ENCODE measurements at regions not wholly inside any gene's neighbourhood (a gene's known extent, or its start where the extent isn't known, plus 50 kb on each side); places are given as distances from the start of the nearest gene placed in this dataset.

DNA sequence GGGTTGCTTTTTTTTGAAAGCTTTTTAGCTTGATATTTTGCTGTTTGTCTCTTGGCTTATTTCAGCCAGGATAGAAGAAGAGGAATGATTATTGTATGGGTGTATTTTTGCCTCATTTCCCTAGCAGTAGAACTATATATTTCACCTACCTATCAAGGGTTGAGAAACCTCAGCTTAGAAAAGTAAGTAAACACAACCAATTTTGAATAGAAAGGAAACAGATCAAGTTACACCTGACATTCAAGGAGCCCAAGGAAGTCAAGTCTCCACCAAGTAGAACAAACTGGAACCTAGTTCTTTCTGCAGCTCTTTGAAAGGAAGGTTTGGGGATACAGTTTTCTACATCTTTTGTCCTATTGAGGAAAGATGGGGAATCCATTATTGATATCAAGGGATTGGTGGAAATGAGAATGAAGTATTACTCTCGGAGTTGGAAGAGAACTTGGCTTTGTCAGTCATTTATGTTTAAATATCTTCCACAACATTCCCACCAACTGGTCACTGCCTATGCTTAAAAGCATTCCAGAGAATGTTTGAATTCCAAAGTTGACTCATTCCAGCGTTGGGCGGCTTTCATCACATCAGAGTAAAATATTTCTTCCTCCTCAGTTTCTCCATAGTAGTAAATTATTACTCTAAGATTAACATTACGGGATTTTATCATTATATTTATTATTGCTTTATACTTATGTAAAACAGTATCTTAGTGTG, 207.8 kb upstream of the CNKSR2 start (continued):
- TF ChIP-seq, protein P1, sequence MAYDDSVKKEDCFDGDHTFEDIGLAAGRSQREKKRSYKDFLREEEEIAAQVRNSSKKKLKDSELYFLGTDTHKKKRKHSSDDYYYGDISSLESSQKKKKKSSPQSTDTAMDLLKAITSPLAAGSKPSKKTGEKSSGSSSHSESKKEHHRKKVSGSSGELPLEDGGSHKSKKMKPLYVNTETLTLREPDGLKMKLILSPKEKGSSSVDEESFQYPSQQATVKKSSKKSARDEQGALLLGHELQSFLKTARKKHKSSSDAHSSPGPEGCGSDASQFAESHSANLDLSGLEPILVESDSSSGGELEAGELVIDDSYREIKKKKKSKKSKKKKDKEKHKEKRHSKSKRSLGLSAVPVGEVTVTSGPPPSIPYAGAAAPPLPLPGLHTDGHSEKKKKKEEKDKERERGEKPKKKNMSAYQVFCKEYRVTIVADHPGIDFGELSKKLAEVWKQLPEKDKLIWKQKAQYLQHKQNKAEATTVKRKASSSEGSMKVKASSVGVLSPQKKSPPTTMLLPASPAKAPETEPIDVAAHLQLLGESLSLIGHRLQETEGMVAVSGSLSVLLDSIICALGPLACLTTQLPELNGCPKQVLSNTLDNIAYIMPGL (CRISPR knock-in tag; IDR thresholded peaks at IDR 0.05; ENCODE audit: borderline replicate concordance): no peak
- TF ChIP-seq ZFP36 (IDR thresholded peaks at IDR 0.05; ENCODE audit: borderline replicate concordance, partially characterized antibody): no peak
- no peak for TF ChIP-seq RCOR1 (IDR thresholded peaks at IDR 0.05; ENCODE audit: low read depth, low read length)
- TF ChIP-seq, protein P2, sequence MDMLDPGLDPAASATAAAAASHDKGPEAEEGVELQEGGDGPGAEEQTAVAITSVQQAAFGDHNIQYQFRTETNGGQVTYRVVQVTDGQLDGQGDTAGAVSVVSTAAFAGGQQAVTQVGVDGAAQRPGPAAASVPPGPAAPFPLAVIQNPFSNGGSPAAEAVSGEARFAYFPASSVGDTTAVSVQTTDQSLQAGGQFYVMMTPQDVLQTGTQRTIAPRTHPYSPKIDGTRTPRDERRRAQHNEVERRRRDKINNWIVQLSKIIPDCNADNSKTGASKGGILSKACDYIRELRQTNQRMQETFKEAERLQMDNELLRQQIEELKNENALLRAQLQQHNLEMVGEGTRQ (IDR thresholded peaks at IDR 0.05): no peak
- TF ChIP-seq, protein P3, sequence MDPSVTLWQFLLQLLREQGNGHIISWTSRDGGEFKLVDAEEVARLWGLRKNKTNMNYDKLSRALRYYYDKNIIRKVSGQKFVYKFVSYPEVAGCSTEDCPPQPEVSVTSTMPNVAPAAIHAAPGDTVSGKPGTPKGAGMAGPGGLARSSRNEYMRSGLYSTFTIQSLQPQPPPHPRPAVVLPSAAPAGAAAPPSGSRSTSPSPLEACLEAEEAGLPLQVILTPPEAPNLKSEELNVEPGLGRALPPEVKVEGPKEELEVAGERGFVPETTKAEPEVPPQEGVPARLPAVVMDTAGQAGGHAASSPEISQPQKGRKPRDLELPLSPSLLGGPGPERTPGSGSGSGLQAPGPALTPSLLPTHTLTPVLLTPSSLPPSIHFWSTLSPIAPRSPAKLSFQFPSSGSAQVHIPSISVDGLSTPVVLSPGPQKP (IDR thresholded peaks at IDR 0.05; ENCODE audit: low read depth, low read length): no peak
- TF ChIP-seq KDM5A (IDR thresholded peaks at IDR 0.05): no peak
- peak; percentile 49 to 77; a peak in 2 of 5 replicates for TF ChIP-seq EP300 (IDR thresholded peaks at IDR 0.05)
- no peak for TF ChIP-seq ZC3H11A (IDR thresholded peaks at IDR 0.05)
- no peak for TF ChIP-seq RFX5 (IDR thresholded peaks at IDR 0.05)
- TF ChIP-seq HDAC2 (IDR thresholded peaks at IDR 0.05): no peak
- TF ChIP-seq, protein P4, sequence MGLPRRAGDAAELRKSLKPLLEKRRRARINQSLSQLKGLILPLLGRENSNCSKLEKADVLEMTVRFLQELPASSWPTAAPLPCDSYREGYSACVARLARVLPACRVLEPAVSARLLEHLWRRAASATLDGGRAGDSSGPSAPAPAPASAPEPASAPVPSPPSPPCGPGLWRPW (IDR thresholded peaks at IDR 0.05): peak; percentile 24; the same call in 1 of the 2 replicates
- TF ChIP-seq, protein P5, sequence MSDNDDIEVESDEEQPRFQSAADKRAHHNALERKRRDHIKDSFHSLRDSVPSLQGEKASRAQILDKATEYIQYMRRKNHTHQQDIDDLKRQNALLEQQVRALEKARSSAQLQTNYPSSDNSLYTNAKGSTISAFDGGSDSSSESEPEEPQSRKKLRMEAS (IDR thresholded peaks at IDR 0.05): no peak
- TF ChIP-seq TFCP2L1 (CRISPR knock-in tag; IDR thresholded peaks at IDR 0.05): no peak
- TF ChIP-seq EHMT2 (IDR thresholded peaks at IDR 0.05; ENCODE audit: low read depth): no peak
- TF ChIP-seq POLR2AphosphoS2 (conservative IDR thresholded peaks at IDR 0.05; ENCODE audit: low read length): no peak
- TF ChIP-seq RARB (CRISPR knock-in tag; IDR thresholded peaks at IDR 0.05): no peak
- TF ChIP-seq, protein P6, sequence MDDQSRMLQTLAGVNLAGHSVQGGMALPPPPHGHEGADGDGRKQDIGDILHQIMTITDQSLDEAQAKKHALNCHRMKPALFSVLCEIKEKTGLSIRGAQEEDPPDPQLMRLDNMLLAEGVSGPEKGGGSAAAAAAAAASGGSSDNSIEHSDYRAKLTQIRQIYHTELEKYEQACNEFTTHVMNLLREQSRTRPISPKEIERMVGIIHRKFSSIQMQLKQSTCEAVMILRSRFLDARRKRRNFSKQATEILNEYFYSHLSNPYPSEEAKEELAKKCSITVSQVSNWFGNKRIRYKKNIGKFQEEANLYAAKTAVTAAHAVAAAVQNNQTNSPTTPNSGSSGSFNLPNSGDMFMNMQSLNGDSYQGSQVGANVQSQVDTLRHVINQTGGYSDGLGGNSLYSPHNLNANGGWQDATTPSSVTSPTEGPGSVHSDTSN (IDR thresholded peaks at IDR 0.05): no peak
- no peak for TF ChIP-seq EHF (CRISPR knock-in tag; IDR thresholded peaks at IDR 0.05)
- TF ChIP-seq, protein P7, sequence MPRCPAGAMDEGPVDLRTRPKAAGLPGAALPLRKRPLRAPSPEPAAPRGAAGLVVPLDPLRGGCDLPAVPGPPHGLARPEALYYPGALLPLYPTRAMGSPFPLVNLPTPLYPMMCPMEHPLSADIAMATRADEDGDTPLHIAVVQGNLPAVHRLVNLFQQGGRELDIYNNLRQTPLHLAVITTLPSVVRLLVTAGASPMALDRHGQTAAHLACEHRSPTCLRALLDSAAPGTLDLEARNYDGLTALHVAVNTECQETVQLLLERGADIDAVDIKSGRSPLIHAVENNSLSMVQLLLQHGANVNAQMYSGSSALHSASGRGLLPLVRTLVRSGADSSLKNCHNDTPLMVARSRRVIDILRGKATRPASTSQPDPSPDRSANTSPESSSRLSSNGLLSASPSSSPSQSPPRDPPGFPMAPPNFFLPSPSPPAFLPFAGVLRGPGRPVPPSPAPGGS (IDR thresholded peaks at IDR 0.05): 0 out of 3 replicates have a peak, but pooled peaks have one; percentile 42

DNA sequence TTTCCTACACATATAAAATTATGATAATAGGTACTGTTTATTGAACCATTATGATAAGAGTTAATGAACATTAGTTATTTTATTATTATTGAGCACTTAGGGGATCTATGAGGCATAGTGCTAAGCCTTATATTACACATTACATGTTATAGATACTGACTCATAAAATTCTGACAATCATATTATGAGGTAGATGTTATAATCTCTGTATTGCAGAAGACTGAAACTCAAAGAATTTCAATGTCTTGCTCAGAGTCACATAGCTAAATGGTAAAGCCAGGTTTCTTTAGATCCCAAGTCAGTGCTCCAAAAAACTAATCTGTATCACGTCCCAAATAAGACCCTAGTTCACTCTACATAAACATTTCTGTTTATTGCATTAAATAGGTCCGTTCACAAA, 207.2 kb upstream of the CNKSR2 start:
- H3K27ac ChIP-seq: peak overlapping the region; percentile 73 to 87
- ChIA-PET POLR2A (no interaction called here), CTCF (interaction anchor here (1.4 kb wide), 1 partner anchor 10 kb away, joined by 4 read pairs; no protein-coding TSS in a partner anchor)
- H3K4me2 ChIP-seq: peak overlapping the region; percentile 64
- 14% methylated on average over 2 of the region's 2 CpGs for WGBS (ENCODE audit: missing lambda C conversion rate)
- peak; percentile 100 for FAIRE-seq
- H3K4me1 ChIP-seq: peaks cover 35% of the 10 kb centered on the region
- H3K4me3 ChIP-seq: no peak overlapping the region
- 0 out of 3 replicates have a peak, but pooled peaks cover 3% of the 10 kb centered on the region for H3K9me3 ChIP-seq
- no peak for DNase-seq (ENCODE audit: low read depth in 1 of 2, low spot score in 1 of 2)
- ATAC-seq: peak; percentile 50 to 72; a peak in 4 of 6 replicates
- no peak for TF ChIP-seq RCOR1 (IDR thresholded peaks at IDR 0.05; ENCODE audit: low read depth, low read length)
- TF ChIP-seq, protein P7 (IDR thresholded peaks at IDR 0.05): no peak
- TF ChIP-seq MAFK (IDR thresholded peaks at IDR 0.05; ENCODE audit: partially characterized antibody): no peak
- no peak for TF ChIP-seq ZC3H11A (IDR thresholded peaks at IDR 0.05)
- TF ChIP-seq, protein P1 (CRISPR knock-in tag; IDR thresholded peaks at IDR 0.05; ENCODE audit: borderline replicate concordance): no peak
- no peak for TF ChIP-seq HOXB5 (CRISPR knock-in tag; IDR thresholded peaks at IDR 0.05)
- TF ChIP-seq KDM5A (IDR thresholded peaks at IDR 0.05): no peak
- TF ChIP-seq MAZ (IDR thresholded peaks at IDR 0.05; ENCODE audit: borderline replicate concordance, low read depth, low read length): no peak
- TF ChIP-seq MYC (IDR thresholded peaks at IDR 0.05; ENCODE audit: borderline replicate concordance, low read length): no peak
- no peak for TF ChIP-seq NFE2L2 (conservative IDR thresholded peaks at IDR 0.05; ENCODE audit: low read length)
- TF ChIP-seq GATA3 (IDR thresholded peaks at IDR 0.05; ENCODE audit: borderline replicate concordance): no peak
- no peak for TF ChIP-seq HDAC2 (IDR thresholded peaks at IDR 0.05)
- TF ChIP-seq NPAS2 (CRISPR knock-in tag; IDR thresholded peaks at IDR 0.05; ENCODE audit: borderline replicate concordance): no peak
- no peak for TF ChIP-seq CHD4 (IDR thresholded peaks at IDR 0.05; ENCODE audit: borderline replicate concordance)
- TF ChIP-seq FOXS1 (CRISPR knock-in tag; IDR thresholded peaks at IDR 0.05): no peak

All from A549 (cell line).